Ectodermal cell (in vitro differentiated cells): ENCODE measurements at regions not wholly inside any gene's neighbourhood (a gene's known extent, or its start where the extent isn't known, plus 50 kb on each side); places are given as distances from the start of the nearest gene placed in this dataset.
A peak's percentile ranks its signal among the peaks of the same experiment; 100 is the strongest.
"Not testable (repeated sequence)": the region's sequence is repeated elsewhere in the genome, so short reads cannot be mapped to it uniquely, and the experiment has no call there.

ENCODE experiments used
- H3K27ac ChIP-seq: 2 replicates; pipeline ENCODE4 v1.7.0; 2013; ENCODE audit warnings: mild to moderate bottlenecking, low read depth, low read length; ENCODE audit not compliant: insufficient read depth, poor library complexity, severe bottlenecking
- H3K27me3 ChIP-seq: 2 replicates; pipeline ENCODE4 v1.7.0; 2013; ENCODE audit warnings: mild to moderate bottlenecking, low read length; ENCODE audit not compliant: insufficient read depth, control insufficient read depth, poor library complexity, severe bottlenecking
- H3K36me3 ChIP-seq: one replicate; pipeline ENCODE4 v1.7.0; 2013; ENCODE audit warnings: low read length; ENCODE audit not compliant: control insufficient read depth, insufficient read depth
- H3K4me1 ChIP-seq: one replicate; pipeline ENCODE4 v1.7.0; 2013; ENCODE audit warnings: low read length; ENCODE audit not compliant: control insufficient read depth, insufficient read depth
- H3K4me3 ChIP-seq: 2 replicates; pipeline ENCODE4 v1.7.0; 2013; ENCODE audit warnings: low read depth, low read length, control low read depth; ENCODE audit not compliant: insufficient read depth
- H3K9me3 ChIP-seq: 2 replicates; pipeline ENCODE4 v1.7.0; 2013; ENCODE audit warnings: mild to moderate bottlenecking, low read length, moderate library complexity; ENCODE audit not compliant: control insufficient read depth
- WGBS, 2 experiments: methylation state at CpG; one replicate each; pipeline ENCODE4 v1.1.7; 2013; ENCODE audit warnings: missing lambda C conversion rate in 2 of 2; 5-methylcytosine and 5-hydroxymethylcytosine counted together

DNA sequence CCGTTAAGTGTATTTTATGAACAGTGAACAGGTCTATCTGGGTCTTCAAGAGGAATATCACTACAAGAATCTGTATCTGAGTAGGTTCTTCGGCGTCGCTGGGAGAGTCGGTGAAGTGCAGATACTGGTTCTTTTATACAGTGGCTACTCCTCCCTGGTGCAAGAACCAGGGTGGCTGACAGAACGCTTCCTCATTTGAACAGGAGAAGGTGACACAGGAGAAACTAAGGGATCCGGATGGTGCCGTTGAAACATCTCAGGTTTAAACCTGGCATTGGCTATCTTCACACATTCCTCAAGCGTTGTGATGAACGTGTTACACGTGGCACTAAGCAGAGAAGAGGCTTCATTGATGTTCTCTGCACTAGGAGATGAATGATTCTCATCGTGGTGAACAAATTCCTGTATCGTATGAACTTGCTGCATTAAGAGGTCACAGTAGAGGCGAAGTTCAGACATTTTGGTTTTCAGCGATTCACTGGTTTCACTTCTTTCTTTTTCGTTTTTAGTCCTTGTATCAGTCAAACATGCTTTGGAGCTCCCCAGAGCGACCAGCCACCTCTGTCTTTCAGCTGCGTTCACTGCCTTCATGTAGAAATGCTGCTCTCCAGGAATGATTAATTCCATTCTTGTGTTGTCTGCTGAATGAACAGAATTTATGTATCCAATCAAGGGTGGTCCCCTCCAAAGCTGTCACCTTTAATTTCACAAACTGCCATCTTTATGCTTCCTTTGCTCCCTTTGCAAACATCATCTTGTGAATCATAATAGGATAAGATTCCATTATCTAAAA lies 54.6 kb upstream of the CEACAM21 start:
- H3K9me3 ChIP-seq, H3K4me3 ChIP-seq, H3K4me1 ChIP-seq, H3K36me3 ChIP-seq, H3K27ac ChIP-seq: not testable (repeated sequence)
- WGBS, 2 experiments: 63 to 67% methylated on average over 18 of the region's 18 CpGs
- H3K27me3 ChIP-seq: peaks cover 75% of the 10 kb centered on the region

DNA sequence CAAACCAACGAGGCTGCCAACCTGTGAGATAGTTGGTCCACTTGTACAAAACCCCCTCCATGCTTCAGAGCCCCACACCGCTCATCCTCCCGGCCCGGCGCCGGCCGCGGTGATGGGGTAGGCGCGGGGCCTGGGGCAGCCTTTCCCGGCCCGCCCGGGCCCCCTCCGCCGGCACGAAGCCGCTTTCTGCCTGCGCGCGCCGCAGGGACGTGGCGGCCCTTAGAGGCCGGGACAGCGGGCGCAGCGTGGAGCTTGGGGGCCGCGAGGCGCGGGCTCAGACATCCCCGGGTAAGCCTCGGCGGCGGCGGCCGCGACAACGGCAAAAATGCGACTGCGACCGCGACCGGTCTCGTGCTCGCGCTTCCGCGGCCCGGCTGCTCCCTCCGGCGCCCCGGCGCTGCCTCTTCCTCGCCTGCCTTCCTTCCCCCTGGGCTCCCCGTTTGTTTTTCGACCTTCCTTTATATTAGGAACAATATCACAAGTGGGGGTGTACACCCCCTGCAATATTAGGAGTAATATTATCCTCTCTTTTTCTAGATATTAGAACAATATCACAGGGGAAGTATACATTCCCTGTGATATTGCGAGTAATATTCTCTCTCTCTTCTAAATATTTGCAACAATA lies 53.9 kb upstream of the CEACAM21 start:
- Histone ChIP-seq H3K9me3 (no peaks in the 10 kb centered on the region), H3K4me3 (peak overlapping the region; percentile 9), H3K27ac (no peak overlapping the region), H3K27me3 (peaks cover 73% of the 10 kb centered on the region), H3K4me1 (no peaks in the 10 kb centered on the region), H3K36me3 (no peaks in the 10 kb centered on the region)
- 2 to 3% methylated on average over 56 to 58 of the region's 58 CpGs for WGBS, 2 experiments

DNA sequence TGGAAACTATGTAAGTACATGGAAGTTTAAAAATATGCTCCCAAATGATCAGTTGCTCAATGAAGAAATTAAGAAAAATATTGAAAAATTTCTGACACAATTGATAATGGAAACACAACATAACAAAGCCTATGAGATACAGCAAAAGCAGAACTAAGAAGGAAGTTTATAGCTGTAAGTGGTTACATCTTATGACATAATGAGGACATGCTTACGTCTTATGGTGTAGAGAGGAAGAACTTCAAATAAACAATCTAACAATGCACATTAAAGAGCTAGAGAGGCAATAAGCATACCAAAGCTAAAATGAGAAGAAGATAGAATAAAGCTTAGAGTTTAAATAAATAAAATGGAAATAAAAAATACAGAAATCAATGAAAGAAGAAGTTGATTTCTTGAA lies 50.0 kb upstream of the CEACAM21 start:
- Histone ChIP-seq H3K27ac (no peak overlapping the region), H3K4me1 (no peaks in the 10 kb centered on the region), H3K36me3 (no peaks in the 10 kb centered on the region), H3K9me3 (no peaks in the 10 kb centered on the region), H3K4me3 (no peak overlapping the region), H3K27me3 (peaks cover 36% of the 10 kb centered on the region)
- WGBS, 2 experiments: 100% methylated on average over 1 of the region's 1 CpG
